Hepatocyte (in vitro differentiated cells): ENCODE measurements at regions not wholly inside any gene's neighbourhood (a gene's known extent, or its start where the extent isn't known, plus 50 kb on each side); places are given as distances from the start of the nearest gene placed in this dataset.

Source experiments
- EZH2 ChIP-seq: fragments of 200-600 bp; sonication (generic); IDR thresholded peaks from 2 replicates; pipeline ENCODE4 v1.6.1; 2016; ENCODE audit warnings: antibody characterized with exemption, mild to moderate bottlenecking, borderline replicate concordance
- TF ChIP-seq, protein P1 (sequence below): fragments of 200-600 bp; sonication (generic); IDR thresholded peaks from 2 replicates; pipeline ENCODE4 v1.5.1; 2016; ENCODE audit warnings: antibody characterized with exemption, mild to moderate bottlenecking; ENCODE audit not compliant: poor library complexity

- TF ChIP-seq, protein P1, sequence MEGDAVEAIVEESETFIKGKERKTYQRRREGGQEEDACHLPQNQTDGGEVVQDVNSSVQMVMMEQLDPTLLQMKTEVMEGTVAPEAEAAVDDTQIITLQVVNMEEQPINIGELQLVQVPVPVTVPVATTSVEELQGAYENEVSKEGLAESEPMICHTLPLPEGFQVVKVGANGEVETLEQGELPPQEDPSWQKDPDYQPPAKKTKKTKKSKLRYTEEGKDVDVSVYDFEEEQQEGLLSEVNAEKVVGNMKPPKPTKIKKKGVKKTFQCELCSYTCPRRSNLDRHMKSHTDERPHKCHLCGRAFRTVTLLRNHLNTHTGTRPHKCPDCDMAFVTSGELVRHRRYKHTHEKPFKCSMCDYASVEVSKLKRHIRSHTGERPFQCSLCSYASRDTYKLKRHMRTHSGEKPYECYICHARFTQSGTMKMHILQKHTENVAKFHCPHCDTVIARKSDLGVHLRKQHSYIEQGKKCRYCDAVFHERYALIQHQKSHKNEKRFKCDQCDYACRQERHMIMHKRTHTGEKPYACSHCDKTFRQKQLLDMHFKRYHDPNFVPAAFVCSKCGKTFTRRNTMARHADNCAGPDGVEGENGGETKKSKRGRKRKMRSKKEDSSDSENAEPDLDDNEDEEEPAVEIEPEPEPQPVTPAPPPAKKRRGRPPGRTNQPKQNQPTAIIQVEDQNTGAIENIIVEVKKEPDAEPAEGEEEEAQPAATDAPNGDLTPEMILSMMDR = no peak
- TF ChIP-seq EZH2 = no peak
Observed at GRCh38 chr6:16885411-16886160, 124.3 kb upstream of the ATXN1 start.
